ENCODE measurements at regions not wholly inside any gene's neighbourhood (a gene's known extent, or its start where the extent isn't known, plus 50 kb on each side); places are given as distances from the start of the nearest gene placed in this dataset.

- ChIA-PET CTCF (ENCODE audit: partially characterized antibody) (interaction anchor here (0.9 to 1.5 kb wide), 3 partner anchors 9 to 171 kb away, joined by 3 read pairs; no protein-coding TSS in a partner anchor), POLR2A (ENCODE audit: partially characterized antibody) (no interaction called here)
- H3K79me2 ChIP-seq (ENCODE audit: control insufficient read depth in 1 of 2, insufficient read depth in 2 of 2, low read length in 2 of 2), result no peaks in the 10 kb centered on the region
- no peak for FAIRE-seq
- no peak overlapping the region for H4K8ac ChIP-seq (ENCODE audit: extremely low read depth, insufficient read depth, low read length)
- H3K23ac ChIP-seq (ENCODE audit: insufficient read length), result no peak overlapping the region
- H3K56ac ChIP-seq (replicated peaks; ENCODE audit: insufficient read length, low read depth, low read length), result no peak overlapping the region
- H3K79me1 ChIP-seq (ENCODE audit: low read depth, low read length), result no peaks in the 10 kb centered on the region
- H2BK12ac ChIP-seq (ENCODE audit: low read depth, low read length), result no peak overlapping the region
- no peak for DNase-seq (ENCODE audit: low read depth in 1 of 2, low spot score in 2 of 2)
- no peak overlapping the region for H2BK20ac ChIP-seq (ENCODE audit: low read length)
- no peak overlapping the region for H3K9ac ChIP-seq (replicated peaks in 1 of 4; ENCODE audit: extremely low read depth in 1 of 4, low read depth in 3 of 4, low read length in 3 of 4)
- H2BK15ac ChIP-seq (ENCODE audit: low read length), result no peak overlapping the region
- H3K4me3 ChIP-seq (ENCODE audit: extremely low read depth in 1 of 4, insufficient read depth in 2 of 4, low read depth in 3 of 4, low read length in 4 of 4), result no peak overlapping the region
- no peak overlapping the region for H4K91ac ChIP-seq (replicated peaks; ENCODE audit: insufficient read length, low read length)
- no peaks in the 10 kb centered on the region for H3K36me3 ChIP-seq (ENCODE audit: control insufficient read depth in 2 of 4, insufficient read depth in 4 of 4, low read length in 3 of 4)
- no peaks in the 10 kb centered on the region for H3K4me1 ChIP-seq (replicated peaks in 1 of 4; ENCODE audit: control insufficient read depth in 3 of 4, insufficient read depth in 4 of 4, low read length in 3 of 4)
- H3K23me2 ChIP-seq (ENCODE audit: low read depth, low read length), result no peaks in the 10 kb centered on the region
- H3K4ac ChIP-seq (replicated peaks; ENCODE audit: insufficient read length, low read depth, low read length), result no peak overlapping the region
- no peak overlapping the region for H2BK5ac ChIP-seq (ENCODE audit: low read depth, low read length)
- H4K5ac ChIP-seq (ENCODE audit: insufficient read length, low read depth, low read length), result no peak overlapping the region
- H2BK120ac ChIP-seq (replicated peaks; ENCODE audit: low read depth, low read length), result no peak overlapping the region
- H3K9me3 ChIP-seq (ENCODE audit: insufficient read depth in 2 of 2, low read depth in 1 of 2, low read length in 1 of 2), result no peaks in the 10 kb centered on the region
- H2AK5ac ChIP-seq (ENCODE audit: low read depth, low read length), result no peak overlapping the region
- H3K4me2 ChIP-seq (ENCODE audit: insufficient read depth in 1 of 2, low read depth in 2 of 2, low read length in 2 of 2), result no peak overlapping the region
- H2AFZ ChIP-seq (ENCODE audit: low read length), result no peak overlapping the region
- H3K27ac ChIP-seq (ENCODE audit: low read depth, low read length), result no peak overlapping the region
- H4K20me1 ChIP-seq (replicated peaks in 1 of 2; ENCODE audit: control insufficient read depth in 1 of 2, insufficient read depth in 2 of 2, low read length in 2 of 2), result no peaks in the 10 kb centered on the region
- no peak overlapping the region for H3K14ac ChIP-seq (ENCODE audit: insufficient read length)
- no peak overlapping the region for H3K18ac ChIP-seq (ENCODE audit: extremely low read depth, low read length)
- H3K27me3 ChIP-seq (replicated peaks in 1 of 4; ENCODE audit: control insufficient read depth in 3 of 4, extremely low read depth in 1 of 4, insufficient read depth in 3 of 4, low read length in 3 of 4), result no peaks in the 10 kb centered on the region
- 93% methylated on average over 3 of the region's 3 CpGs; no CpG with 5 or more reads in 1 of the 2 experiments for WGBS, 2 experiments (ENCODE audit: extremely low coverage in 1 of 2, insufficient coverage in 1 of 2, insufficient read length in 1 of 2, insufficient replicate concordance in 2 of 2, low coverage in 1 of 2, low lambda C conversion rate in 2 of 2, missing lambda C conversion rate in 1 of 2)
- TF ChIP-seq ZNF274 (IDR thresholded peaks at IDR 0.05; ENCODE audit: borderline replicate concordance, extremely low read depth, low read length), result no peak
- no peak for TF ChIP-seq HDAC6 (IDR thresholded peaks at IDR 0.05; ENCODE audit: low read depth, low read length)
- no peak for TF ChIP-seq SIN3A (conservative IDR thresholded peaks at IDR 0.05 in 1 of 2, IDR thresholded peaks at IDR 0.05 in 1 of 2; ENCODE audit: low read depth in 1 of 2, low read length in 2 of 2)
- no peak for TF ChIP-seq GABPA (IDR thresholded peaks at IDR 0.05; ENCODE audit: borderline replicate concordance, insufficient read depth, low read length)
- no peak for TF ChIP-seq POU5F1 (IDR thresholded peaks at IDR 0.05; ENCODE audit: low read depth, low read length)
- no peak for TF ChIP-seq TBP (IDR thresholded peaks at IDR 0.05; ENCODE audit: low read depth, low read length)
- TF ChIP-seq MAX (IDR thresholded peaks at IDR 0.05), result no peak
- no peak for TF ChIP-seq NANOG (IDR thresholded peaks at IDR 0.05; ENCODE audit: insufficient read depth, low read depth, low read length, poor library complexity, severe bottlenecking)
- TF ChIP-seq BACH1 (IDR thresholded peaks at IDR 0.05; ENCODE audit: low read length), result no peak
- TF ChIP-seq RAD21 (IDR thresholded peaks at IDR 0.05 in 1 of 2, conservative IDR thresholded peaks at IDR 0.05 in 1 of 2; ENCODE audit: low read depth in 2 of 2, low read length in 2 of 2), result no peak
- TF ChIP-seq BRCA1 (IDR thresholded peaks at IDR 0.05; ENCODE audit: low read depth, low read length), result no peak
- no peak for TF ChIP-seq TEAD4 (IDR thresholded peaks at IDR 0.05; ENCODE audit: low read depth, low read length)
- TF ChIP-seq POLR2AphosphoS5 (IDR thresholded peaks at IDR 0.05; ENCODE audit: low read depth, low read length), result no peak
These were observed 497.3 kb downstream of the CCDC85A start for GRCh38 chr2:56680971-56681631.

All from H1 (cell line).